Stimulated activated CD4-positive, alpha-beta T cell treated with anti-CD3 and anti-CD28 coated beads, Interleukin-2, amount 100 ng/mL, for 4 hours (primary cell): ENCODE measurements at regions not wholly inside any gene's neighbourhood (a gene's known extent, or its start where the extent isn't known, plus 50 kb on each side); places are given as distances from the start of the nearest gene placed in this dataset.
"Not testable (repeated sequence)": the region's sequence is repeated elsewhere in the genome, so short reads cannot be mapped to it uniquely, and the experiment has no call there.

Experiments
- DNase-seq: peaks from one replicate; pipeline ENCODE4 v3.0.0-alpha.2; 2020; ENCODE audit warnings: low read depth

DNA sequence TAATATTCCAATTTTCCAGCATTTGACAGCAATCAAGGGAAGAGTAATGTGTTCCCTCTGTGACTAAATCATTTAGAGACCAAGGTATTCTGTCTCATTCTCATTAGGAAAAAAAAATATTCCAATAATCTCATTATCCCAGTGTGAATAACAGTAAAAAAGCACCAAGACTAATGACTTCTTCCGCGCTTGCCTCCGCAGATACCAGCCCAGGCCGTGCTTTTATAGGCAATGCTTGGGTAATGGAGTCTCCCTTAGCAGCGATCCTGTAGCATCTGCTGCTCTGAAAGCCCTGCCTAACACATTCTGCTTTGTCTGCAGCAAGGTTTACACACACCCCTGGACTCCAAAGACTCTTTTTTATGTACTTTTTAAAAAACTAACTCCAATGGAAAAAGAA, 470.0 kb upstream of the CAMK1G start:
- no peak for DNase-seq

DNA sequence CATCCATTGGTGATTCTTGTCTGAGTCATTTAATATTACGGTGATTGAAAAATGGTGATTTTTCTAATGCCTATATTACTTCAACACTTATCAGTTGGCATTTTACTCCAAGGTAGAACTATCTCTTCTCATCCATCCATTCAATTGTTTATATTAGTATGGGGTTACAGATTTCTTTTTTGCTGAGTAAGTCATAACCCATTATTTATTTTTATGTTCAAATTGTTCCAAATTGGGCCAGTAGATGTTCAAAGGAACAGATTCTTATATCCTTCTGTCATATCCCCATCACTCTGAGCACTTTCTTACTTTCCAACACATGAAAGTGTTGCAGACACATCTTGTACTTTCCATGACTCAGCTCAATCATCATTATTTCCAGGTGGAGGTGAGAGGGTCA, 466.8 kb upstream of the CAMK1G start:
- no peak for DNase-seq

DNA sequence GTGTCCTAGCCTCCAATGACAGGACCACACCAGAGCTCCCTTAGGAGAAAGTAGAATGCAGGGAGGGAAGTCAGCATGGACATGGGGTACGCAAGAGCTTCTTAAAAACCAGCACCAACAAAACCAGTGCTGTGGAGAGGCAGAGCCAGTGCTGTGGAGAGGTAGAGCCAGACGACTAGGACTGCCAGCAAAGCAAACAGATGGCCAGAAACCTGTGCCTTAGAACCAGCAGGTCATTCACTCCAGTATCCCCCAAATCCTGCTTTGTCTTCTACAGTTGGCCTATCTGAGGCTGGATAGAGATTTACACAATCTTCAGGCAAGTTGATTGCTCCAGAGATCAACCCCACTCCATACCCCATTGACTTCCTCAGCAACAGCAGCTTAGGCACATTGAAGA, 459.9 kb upstream of the CAMK1G start:
- no peak for DNase-seq

DNA sequence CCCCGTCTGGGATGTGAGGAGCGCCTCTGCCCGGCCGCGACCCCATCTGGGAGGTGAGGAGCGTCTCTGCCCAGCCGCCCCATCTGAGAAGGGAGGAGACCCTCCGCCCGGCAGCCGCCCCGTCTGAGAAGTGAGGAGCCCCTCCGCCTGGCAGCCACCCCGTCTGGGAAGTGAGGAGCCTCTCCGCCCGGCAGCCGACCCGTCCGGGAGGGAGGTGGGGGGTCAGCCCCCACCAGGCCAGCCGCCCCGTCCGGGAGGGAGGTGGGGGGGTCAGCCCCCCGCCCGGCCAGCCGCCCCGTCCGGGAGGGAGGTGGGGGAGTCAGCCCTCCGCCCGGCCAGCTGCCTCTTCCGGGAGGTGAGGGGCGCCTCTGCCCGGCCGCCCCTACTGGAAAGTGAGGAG, 454.4 kb upstream of the CAMK1G start:
- DNase-seq, result not testable (repeated sequence)

DNA sequence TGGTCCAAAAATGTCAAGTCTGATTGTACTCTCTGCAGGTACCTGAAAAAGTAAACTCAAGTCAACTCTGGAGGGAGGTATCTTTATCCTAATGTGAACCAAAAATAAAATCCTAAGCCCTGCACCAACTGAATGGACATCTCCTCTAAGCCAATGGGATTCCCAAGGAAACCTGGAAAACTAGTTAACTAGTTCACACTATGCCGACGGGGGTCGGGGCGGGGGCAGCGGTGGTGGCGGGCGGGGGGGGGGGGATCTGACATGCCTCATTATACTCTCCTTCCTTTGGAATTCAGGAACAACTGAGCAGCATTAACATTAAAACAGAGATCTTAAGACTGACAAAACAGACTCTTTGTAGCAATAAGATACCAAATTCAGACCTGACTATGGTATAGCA, 452.6 kb upstream of the CAMK1G start:
- no peak for DNase-seq

DNA sequence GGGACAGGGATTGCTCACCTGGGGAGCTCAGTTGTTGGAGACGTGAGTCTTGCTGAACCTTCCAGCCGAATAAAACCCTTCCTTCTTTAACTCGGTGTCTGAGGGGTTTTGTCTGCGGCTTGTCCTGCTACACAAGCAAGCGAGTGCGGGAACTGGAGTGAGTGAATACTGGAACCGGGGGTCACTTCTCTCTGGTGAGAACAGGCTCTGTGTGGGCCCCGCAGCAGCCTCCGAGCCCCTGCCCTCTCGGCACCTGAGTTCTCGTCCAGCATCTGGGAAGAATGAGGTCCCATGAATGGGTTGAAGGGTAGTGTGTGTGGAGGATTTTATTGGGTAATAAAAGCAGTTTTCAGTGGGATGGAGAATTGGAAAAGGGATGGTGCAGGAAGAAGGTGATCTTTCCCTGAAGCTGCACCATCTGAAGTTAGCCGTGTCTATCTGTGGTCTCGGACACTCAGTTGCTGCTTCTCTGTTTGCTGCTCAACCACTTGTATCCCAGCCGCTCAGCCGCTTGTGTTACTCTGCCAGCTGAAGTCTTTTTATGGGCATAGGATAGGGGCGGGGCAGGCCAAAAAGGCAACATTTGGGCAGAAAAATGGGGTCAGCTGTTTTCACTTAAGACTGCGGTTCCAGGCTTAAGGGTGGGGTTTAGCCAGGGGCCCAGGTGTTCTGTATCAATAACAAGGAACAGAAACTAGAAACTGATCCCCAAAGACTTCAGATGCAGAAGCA, 450.6 kb upstream of the CAMK1G start:
- DNase-seq, result no peak

DNA sequence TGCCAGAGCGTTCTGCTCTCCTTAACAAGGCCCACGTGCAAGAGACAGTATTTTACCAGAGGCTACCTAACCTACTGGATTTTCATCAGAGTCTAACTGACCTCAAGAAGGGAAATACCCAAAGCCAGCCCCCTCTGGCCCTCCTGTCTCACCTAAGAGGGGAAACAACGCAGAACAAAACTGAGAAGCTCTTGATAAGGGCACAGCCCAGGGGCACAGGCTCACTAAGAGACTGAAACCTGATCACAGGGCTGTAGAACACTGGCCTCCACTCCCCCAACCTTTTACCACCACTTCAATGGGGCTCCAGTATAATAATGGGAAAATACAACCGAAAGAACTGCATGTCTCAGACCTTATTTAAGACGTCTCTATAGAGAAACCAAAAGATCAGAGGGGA, 449.5 kb upstream of the CAMK1G start:
- DNase-seq, result no peak

DNA sequence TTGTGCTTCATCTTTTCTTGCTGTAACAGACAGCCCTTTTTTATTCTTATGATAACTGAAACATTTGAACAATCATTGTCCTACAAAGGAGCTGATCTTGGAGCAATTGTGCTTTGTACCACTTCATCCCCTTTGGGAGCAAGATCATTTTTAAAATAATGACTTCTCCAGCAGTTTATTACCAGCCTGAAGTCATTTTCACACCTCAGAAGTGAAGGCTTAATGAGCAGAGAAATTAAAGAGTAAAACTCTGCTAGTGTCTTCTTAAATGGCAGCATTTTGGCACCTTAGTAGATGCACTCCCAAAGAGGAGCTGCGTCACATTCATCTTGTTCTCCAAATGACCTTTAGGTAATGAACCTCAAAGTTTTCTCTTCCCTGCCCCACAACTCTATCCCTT, 439.6 kb upstream of the CAMK1G start:
- DNase-seq, result no peak

DNA sequence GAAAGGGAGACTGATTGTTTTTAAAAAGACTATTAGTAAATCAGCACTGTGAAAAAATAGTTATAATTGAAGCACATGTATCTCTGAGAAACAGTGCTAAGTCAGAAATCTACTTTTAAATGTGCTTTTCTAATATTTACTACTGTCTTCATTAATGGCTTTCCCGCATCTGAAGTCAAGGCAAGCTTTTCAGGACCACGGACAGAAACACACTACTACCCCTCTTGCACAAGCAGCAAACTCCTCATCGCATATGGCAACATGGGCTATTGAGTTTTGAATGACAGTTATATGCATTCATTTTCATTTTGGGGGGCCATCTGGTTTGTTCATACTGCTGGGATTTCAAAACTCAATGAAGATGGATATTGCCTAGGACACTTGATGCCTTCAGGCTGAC, 433.4 kb upstream of the CAMK1G start:
- no peak for DNase-seq

DNA sequence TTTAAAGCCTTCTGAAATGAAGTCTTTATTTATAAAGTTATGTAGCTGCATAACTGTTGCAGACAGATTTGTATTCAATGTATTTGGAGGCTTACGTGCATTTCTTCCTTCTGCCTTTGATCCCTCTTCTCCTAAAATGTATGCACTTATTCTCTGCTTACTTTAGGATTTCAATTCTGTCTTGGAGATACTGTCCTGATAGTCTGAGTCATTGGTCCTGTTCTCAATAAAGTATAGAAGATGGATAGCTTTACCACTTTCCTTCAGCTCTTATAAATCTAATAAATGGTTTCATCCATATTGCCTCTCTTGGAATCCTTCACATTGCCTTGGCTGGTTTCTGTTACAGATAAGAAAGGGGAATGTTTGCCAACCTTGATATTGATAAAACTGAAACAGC, 430.1 kb upstream of the CAMK1G start:
- DNase-seq, result no peak

DNA sequence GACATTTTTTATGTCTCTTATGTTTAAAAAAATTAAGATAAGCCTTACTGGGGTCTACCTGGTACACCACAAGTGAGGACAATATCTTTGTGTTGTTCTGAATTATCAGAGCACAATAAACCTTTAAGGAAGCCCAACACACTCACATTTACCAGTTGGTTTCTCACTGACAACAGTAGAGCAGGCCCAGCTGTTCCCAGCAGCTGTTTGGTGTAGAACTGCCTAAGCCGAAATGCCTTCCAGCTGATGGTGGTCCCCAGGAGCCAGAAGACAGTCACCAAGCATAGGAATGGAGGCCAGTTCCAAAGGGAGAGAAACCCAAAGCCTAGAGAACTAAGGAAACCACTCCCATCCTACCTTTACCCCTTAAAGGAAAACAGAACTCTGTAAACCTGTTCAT, 428.6 kb upstream of the CAMK1G start:
- no peak for DNase-seq

DNA sequence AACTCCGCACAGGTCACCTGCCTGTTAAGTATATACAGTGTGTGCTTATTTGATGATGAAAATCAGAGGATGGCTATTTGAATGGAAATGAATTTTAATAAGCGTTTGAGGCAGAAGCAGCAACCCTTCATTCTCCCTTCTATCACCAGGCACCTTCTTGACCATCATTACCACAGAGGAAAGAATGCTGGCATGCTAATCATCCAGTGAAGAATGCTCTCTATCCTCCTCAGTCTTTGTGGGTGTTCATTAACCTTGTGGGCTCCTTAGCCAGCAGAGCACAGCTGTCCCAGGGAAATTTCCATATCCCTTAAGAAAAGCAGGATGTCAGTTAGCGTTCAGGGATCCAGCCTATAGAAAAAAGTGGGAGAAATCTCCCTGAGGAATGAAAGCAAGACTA, 428.0 kb upstream of the CAMK1G start:
- DNase-seq, result no peak

DNA sequence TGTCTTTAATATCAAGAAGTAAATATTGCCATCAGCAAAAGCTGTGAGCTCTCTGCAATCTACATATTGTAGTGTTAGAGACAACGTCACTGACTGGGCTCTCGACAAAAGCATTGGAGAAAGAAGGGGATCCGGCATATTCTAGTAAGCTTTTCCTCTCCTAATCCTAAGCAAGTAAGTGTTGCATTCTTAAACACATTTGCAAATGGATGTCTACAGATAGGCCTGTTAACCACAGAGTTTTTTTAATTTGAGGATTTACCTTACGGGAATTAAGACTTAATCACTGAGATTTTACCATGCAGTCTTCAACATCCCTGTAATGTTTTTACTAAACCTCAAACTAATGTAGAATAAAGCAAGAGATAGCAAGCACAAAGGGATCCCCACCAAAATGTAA, 426.5 kb upstream of the CAMK1G start:
- DNase-seq, result no peak

DNA sequence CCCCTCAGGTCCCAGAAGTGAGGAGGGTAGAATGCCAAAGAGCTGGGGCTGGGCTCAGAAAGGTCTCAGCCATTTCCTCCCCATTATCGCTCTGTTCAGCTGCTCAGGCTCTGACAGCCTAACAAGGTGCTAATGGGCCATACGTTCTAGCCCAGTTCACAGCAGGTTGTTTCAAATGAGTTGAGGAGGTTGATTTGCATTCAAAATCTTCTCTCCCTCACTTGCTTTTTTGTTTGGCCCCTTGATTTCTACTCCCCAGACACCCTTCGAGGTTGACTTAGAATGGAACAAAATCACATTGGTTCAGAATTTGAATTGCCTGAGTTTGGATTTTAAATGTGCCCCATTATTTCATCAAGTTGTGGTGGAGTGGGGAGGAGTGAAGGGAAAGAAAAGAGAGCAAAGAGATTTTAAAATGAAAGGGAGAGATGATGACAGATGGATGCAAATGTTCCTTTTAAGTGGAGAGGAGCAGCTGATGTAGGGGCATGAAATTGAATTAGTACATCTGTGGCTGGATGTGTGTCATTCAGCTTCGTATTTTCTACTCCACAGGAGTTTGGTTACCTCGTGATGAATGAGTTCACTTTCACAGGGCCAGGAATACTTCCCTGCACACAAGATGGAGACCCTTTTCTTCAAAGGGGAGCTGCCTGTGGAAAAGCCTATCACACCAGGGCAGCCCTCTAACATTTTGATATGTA, 425.8 kb upstream of the CAMK1G start:
- DNase-seq, result no peak

DNA sequence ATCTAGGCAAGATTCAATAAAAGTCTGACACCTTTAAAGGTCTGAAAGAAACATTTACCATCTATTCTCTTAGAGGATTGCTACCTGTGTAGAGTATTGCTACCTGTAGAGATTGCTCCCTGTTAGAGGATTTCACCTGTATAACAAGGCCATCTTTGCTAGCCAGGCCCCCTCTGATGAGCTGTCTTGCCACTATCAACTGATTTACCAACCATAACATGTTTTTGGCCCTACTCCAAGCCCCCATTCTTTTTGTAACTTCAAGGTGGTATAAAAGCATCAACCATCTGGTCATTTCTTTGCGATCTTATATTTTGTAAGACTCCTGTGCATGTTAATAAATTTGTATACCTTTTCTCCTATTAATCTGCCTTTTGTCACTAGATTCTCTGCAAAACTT, 424.7 kb upstream of the CAMK1G start:
- no peak for DNase-seq

DNA sequence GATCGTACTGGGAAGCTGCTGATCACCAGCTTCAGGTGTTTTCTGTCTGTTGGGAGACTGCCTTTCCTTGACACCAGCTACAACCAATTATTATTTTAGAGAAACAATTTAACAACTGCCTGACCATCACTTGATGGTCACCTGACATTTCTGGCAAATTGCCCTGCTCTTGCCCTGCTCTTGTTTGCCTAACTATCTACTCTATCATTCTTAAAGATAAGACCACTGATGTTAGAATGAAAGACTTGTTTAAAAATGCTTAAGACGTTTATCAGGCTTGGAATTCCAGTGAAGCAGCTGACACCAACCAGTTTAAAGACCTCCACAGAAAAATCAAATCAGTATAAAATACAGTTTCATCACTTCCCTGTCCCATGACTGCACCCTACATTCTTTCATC, 423.3 kb upstream of the CAMK1G start:
- DNase-seq, result no peak

DNA sequence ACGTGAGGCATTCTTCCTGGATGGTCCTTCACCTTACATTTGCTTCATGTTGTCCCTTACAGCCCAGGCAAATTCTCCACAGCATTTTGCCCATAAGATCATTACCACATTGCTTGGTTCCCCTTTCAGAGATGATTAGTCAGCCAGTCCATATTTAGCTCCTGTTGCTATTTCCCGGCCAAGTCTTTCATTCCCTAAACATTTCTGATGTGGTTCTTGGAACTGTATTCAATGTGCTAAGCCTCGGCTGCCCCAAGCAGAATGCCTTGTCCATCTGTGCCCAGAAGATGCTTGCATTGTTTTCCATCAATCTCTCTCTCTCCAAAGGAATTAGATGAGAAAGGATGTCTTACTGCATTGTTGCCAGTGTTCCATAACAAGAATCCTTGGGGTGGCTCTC, 420.9 kb upstream of the CAMK1G start:
- no peak for DNase-seq

DNA sequence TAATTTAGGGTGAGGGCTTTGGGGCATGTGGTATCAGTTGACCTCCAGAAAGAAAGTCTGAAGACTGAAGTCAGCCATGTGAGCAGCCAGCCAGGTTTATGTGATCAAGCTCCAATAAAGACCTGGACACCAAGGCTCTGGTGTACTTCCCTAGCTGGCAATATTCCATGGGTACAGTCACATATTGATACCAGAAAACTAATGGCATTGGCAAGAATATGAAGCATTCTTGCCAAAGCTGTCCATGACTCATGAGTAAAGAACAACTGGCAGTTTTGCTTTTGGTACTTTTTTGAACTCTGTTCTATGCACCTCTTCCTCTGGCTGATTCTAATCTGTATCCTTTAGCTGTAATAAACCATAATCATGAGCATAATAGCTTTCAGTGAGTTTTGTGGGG, 415.3 kb upstream of the CAMK1G start:
- no peak for DNase-seq

DNA sequence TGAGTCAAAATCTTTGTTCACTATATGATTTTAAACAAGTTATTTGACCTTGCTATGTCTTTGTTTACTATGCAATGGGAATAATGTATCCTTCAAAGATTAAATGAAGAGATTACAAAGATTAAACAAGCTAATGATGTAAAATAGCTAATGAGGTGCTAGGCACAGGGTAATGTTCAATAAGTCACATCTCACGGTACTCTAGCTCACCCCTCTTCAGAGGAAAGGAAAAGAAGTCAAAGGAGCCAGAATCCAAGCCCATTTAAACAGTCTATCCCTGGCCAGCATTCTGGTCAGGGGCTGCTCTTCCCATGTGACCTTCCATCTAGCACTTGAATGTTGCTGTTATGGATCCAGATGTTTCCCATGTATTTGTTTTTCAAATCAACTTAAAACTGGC, 412.4 kb upstream of the CAMK1G start:
- no peak for DNase-seq

DNA sequence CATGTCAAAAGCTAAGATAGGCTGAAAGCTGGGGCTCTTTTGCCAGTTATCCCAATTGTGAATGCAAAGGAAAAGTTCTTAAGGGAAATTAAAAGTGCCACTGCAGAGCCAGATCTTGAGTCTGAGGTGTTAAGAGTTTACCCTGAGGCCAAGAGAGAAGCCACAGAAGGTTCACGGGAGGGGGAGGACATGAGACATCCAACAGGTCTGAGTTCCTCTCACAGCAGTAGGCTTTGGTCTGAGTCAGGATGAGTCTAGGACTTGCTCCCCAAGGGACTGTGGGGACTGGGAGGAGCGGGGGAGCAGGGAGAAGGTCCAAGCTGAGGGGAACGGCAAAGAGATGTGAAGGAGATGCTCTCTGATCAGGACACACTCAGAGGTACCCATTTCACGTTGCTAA, 411.2 kb upstream of the CAMK1G start:
- no peak for DNase-seq

DNA sequence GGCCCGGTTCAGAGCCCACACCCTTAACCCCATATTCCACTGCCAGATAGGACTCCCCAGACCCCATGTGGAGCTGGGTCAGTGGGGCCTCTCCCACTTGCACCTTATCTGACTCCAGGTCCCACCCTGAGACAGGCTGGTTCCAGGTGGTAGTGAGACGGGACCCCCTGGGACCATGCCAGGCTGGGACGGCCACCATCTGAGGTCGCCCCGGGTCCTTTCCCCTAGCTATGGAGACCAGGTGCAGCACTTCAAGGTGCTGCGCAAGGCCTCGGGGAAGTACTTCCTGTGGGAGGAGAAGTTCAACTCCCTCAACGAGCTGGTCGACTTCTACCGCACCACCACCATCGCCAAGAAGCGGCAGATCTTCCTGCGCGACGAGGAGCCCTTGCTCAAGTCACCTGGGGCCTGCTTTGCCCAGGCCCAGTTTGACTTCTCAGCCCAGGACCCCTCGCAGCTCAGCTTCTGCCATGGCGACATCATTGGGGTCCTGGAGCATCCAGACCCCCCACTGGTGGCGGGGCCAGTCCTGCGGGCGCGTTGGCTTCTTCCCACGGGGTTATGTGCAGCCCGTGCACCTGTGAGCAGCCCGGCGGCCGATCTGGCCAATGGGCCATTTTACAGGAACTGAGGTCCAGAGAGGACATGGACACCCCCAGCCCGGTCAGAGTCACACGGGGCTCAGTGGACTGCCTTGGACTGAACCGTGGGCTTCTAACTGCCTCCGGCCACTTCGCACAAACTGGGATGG, 410.5 kb upstream of the CAMK1G start:
- not testable (repeated sequence) for DNase-seq

DNA sequence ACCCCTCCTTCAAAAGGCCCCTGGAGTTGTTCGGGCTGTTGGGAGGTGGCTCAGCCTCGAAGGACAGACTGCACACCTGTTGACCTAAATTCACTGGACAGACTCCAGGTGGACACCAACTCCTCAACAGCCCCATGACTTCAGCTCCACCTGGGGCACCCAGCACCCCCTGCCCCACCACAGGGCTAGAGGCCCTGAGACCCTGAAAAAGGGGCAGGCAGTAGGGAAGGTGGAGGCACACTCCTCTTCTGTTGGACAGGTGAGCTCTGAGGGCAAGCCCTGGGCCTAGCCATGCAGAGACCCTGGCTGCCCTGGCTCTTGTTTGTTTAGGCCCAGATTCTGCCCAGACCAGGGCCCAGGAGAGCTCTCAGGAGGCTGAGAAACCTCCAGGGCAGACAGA, 409.7 kb upstream of the CAMK1G start:
- not testable (repeated sequence) for DNase-seq

DNA sequence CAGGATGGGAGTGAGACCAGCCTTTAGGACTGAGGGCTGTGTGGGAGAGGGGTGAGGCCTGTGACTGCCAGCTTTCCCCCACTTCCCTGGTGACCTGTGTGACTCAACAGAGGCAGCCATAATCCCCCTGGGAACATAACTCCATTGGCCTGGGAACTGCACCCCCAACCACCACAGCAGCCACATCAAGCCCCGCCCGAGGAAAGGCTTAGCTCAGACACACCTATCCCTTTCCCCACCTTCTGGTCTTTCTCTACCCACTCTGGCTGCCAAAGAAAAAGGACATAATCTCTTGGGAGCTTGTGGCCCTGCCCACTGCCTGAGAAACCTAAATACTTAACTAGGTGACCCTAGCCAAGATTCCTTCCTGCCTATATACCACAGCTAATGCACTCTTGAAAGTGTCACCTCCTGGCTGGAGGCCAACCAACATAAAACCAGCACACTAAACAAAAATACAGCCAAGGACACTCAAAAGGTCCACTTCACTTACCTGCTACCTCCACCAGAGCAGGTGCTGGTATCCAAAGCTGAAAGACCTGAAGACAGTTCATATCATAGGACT, 406.6 kb upstream of the CAMK1G start:
- DNase-seq, result no peak
